ENCODE measurements at regions not wholly inside any gene's neighbourhood (a gene's known extent, or its start where the extent isn't known, plus 50 kb on each side); places are given as distances from the start of the nearest gene placed in this dataset.

- H3K27ac ChIP-seq (ENCODE audit: low read depth): no peak overlapping the region
- H3K4me1 ChIP-seq (ENCODE audit: insufficient read depth): no peaks in the 10 kb centered on the region
- no peaks in the 10 kb centered on the region for H3K36me3 ChIP-seq (ENCODE audit: insufficient read depth)
- 84% methylated on average over 6 of the region's 6 CpGs for WGBS
- H3K4me3 ChIP-seq (ENCODE audit: low read depth, low read length): no peak overlapping the region
- no peak for DNase-seq (ENCODE audit: extremely low spot score)
Observed at GRCh38 chr7:31228957-31229356, 111.6 kb downstream of the NEUROD6 start.

- no peaks in the 10 kb centered on the region for H3K4me1 ChIP-seq (ENCODE audit: insufficient read depth)
- 93% methylated on average over 1 of the region's 1 CpG for WGBS
Observed at GRCh38 chr7:31214751-31215150, 125.8 kb downstream of the NEUROD6 start.

DNA sequence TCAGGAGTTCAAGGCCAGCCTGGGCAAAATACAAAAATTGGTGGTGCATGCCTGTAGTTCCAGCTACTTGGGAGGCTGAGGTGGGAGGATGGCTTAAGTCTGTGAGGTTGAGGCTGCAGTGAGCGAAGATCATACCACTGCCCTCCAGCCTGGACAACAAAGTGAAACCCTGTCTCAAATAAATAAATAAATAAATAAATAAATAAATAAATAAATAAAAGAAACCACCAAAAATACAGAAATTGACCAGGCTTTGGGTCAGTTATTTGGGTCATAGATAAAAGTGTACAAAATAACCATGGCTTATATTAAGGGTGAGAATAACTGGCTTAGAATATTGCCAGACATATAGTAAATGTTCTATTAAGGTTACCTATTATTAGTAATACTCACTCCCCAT is 129.2 kb downstream of the NEUROD6 start:
- WGBS: 87% methylated on average over 1 of the region's 1 CpG
- H3K36me3 ChIP-seq (ENCODE audit: insufficient read depth): no peaks in the 10 kb centered on the region
- no peak for DNase-seq (ENCODE audit: extremely low spot score)
- H3K4me1 ChIP-seq (ENCODE audit: insufficient read depth): no peaks in the 10 kb centered on the region
- H3K4me3 ChIP-seq (ENCODE audit: low read depth, low read length): no peak overlapping the region
- H3K27ac ChIP-seq (ENCODE audit: low read depth): no peak overlapping the region

More at GRCh38 chr7:31214751-31215150, 125.8 kb downstream of the NEUROD6 start:
- H3K27ac ChIP-seq (ENCODE audit: low read depth): no peak overlapping the region
- DNase-seq (ENCODE audit: extremely low spot score): no peak
- no peaks in the 10 kb centered on the region for H3K36me3 ChIP-seq (ENCODE audit: insufficient read depth)
- no peak overlapping the region for H3K4me3 ChIP-seq (ENCODE audit: low read depth, low read length)

GRCh38 chr7:31204071-31204470 is 136.5 kb downstream of the NEUROD6 start:
- 48% methylated on average over 2 of the region's 2 CpGs for WGBS
- no peak overlapping the region for H3K27ac ChIP-seq (ENCODE audit: low read depth)
- H3K4me1 ChIP-seq (ENCODE audit: insufficient read depth): no peaks in the 10 kb centered on the region
- no peak overlapping the region for H3K4me3 ChIP-seq (ENCODE audit: low read depth, low read length)
- no peaks in the 10 kb centered on the region for H3K36me3 ChIP-seq (ENCODE audit: insufficient read depth)
- DNase-seq (ENCODE audit: extremely low spot score): no peak

- 60% methylated on average over 2 of the region's 2 CpGs for WGBS
- H3K4me1 ChIP-seq (ENCODE audit: insufficient read depth): no peaks in the 10 kb centered on the region
Observed at GRCh38 chr7:31203551-31203950, 137.0 kb downstream of the NEUROD6 start.

DNA sequence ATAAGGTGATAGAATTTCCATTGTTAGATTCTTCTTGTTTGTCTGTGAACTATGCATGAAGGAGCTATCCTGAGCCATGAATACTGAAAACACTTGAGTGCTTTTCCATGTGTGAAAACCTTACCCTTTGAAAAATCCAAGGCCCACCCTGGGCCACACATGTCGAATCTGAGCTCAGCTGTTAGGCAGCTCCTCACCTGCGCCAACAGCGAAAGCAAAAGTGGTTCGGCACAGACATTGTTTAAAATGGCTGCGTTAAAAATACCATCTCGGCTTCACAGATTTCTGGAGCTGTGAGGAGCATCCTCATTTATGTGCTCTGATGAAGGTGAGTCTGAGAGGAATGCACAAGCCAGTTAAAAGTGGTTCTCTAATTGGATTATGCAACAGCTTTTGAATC is 137.7 kb downstream of the NEUROD6 start:
- H3K27ac ChIP-seq (ENCODE audit: low read depth): no peak overlapping the region
- H3K4me3 ChIP-seq (ENCODE audit: low read depth, low read length): no peak overlapping the region
- no peaks in the 10 kb centered on the region for H3K4me1 ChIP-seq (ENCODE audit: insufficient read depth)
- H3K36me3 ChIP-seq (ENCODE audit: insufficient read depth): no peaks in the 10 kb centered on the region
- WGBS: 86% methylated on average over 6 of the region's 6 CpGs
- no peak for DNase-seq (ENCODE audit: extremely low spot score)

More at GRCh38 chr7:31203551-31203950, 137.0 kb downstream of the NEUROD6 start:
- Histone ChIP-seq H3K4me3 (ENCODE audit: low read depth, low read length) (no peak overlapping the region), H3K27ac (ENCODE audit: low read depth) (no peak overlapping the region), H3K36me3 (ENCODE audit: insufficient read depth) (no peaks in the 10 kb centered on the region)
- DNase-seq (ENCODE audit: extremely low spot score): no peak

- Histone ChIP-seq H3K36me3 (ENCODE audit: insufficient read depth) (no peaks in the 10 kb centered on the region), H3K27ac (ENCODE audit: low read depth) (no peak overlapping the region), H3K4me1 (ENCODE audit: insufficient read depth) (no peaks in the 10 kb centered on the region), H3K4me3 (ENCODE audit: low read depth, low read length) (no peak overlapping the region)
- 2% methylated on average over 27 of the region's 27 CpGs for WGBS
- DNase-seq (ENCODE audit: extremely low spot score): peak; percentile 31
Observed at GRCh38 chr7:31192986-31193385, 140.9 kb downstream of the ADCYAP1R1 start.

DNA sequence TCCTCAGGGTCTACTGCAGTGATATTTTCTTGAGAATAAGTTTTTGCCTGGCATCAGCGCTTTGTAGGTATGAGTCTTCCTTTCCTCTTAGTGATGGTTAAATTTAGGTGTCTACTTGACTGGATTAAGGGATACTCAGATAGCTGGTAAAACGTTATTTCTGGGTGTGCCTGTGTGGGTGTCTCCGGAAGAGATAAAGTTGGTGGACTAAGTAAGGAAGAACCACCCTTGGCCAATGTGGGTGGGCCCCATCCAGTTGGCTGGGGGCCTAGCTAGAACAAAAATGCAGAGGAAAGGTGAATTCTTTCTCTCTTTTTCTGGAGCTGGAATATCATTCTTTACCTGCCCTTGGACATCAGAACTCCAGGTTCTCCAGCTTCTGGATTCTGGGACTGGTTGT is 138.8 kb downstream of the ADCYAP1R1 start:
- Histone ChIP-seq H3K36me3 (ENCODE audit: insufficient read depth) (no peaks in the 10 kb centered on the region), H3K4me3 (ENCODE audit: low read depth, low read length) (no peak overlapping the region), H3K27ac (ENCODE audit: low read depth) (no peak overlapping the region), H3K4me1 (ENCODE audit: insufficient read depth) (no peaks in the 10 kb centered on the region)
- DNase-seq (ENCODE audit: extremely low spot score): no peak
- WGBS: 68% methylated on average over 3 of the region's 3 CpGs

DNA sequence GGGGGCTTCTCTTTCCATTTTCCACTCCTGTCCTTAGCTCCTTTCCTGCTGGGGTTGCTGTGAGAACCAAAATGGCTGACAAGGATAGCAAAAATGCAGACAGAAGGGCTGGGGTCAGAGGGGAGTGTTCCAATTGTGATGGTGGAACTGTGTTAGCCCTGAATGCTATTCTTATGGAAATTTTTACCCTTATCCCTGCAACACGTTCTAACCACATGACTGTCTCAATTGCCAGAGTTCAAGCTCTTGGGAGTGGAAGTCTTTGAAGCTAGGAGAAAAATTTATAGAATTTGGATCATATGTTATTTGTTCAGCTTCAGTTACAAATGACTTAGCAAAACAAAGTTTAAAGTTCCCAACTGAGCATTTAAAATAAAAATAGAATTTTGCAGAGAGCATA is 134.1 kb downstream of the ADCYAP1R1 start:
- WGBS: 12% methylated on average over 1 of the region's 1 CpG
- no peaks in the 10 kb centered on the region for H3K36me3 ChIP-seq (ENCODE audit: insufficient read depth)
- H3K4me3 ChIP-seq (ENCODE audit: low read depth, low read length): no peak overlapping the region
- no peak for DNase-seq (ENCODE audit: extremely low spot score)
- no peak overlapping the region for H3K27ac ChIP-seq (ENCODE audit: low read depth)
- no peaks in the 10 kb centered on the region for H3K4me1 ChIP-seq (ENCODE audit: insufficient read depth)

GRCh38 chr7:31175672-31176071 is 123.6 kb downstream of the ADCYAP1R1 start:
- no peak for DNase-seq (ENCODE audit: extremely low spot score)
- H3K27ac ChIP-seq (ENCODE audit: low read depth): no peak overlapping the region
- no peaks in the 10 kb centered on the region for H3K36me3 ChIP-seq (ENCODE audit: insufficient read depth)
- H3K4me1 ChIP-seq (ENCODE audit: insufficient read depth): no peaks in the 10 kb centered on the region
- no peak overlapping the region for H3K4me3 ChIP-seq (ENCODE audit: low read depth, low read length)
- 77% methylated on average over 3 of the region's 3 CpGs for WGBS

DNA sequence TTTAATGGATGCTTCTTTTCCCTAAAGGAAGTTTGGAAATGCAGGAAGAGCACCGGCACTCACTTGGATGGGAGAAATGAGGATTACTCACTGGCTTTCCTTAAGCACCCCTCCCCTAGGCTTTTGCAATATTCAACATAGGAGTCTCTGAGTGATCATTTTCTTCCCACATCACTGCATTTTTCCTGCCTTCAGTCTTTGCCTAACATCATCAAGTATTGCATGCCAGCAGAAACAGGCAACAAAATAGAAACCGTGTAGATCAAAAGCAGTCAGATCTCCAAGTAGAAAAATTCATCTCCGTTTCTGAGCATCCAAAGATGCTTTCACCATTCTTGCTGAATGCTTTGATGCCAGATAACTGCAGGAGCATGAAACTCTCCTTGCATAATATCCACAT is 119.9 kb downstream of the ADCYAP1R1 start:
- Histone ChIP-seq H3K4me3 (ENCODE audit: low read depth, low read length) (no peak overlapping the region), H3K36me3 (ENCODE audit: insufficient read depth) (no peaks in the 10 kb centered on the region), H3K4me1 (ENCODE audit: insufficient read depth) (no peaks in the 10 kb centered on the region), H3K27ac (ENCODE audit: low read depth) (no peak overlapping the region)
- WGBS: 60% methylated on average over 3 of the region's 3 CpGs
- DNase-seq (ENCODE audit: extremely low spot score): no peak

GRCh38 chr7:31171216-31171785 is 119.2 kb downstream of the ADCYAP1R1 start:
- no peak overlapping the region for H3K27ac ChIP-seq (ENCODE audit: low read depth)
- WGBS: 78% methylated on average over 9 of the region's 9 CpGs
- H3K4me3 ChIP-seq (ENCODE audit: low read depth, low read length): no peak overlapping the region
- no peak for DNase-seq (ENCODE audit: extremely low spot score)
- no peaks in the 10 kb centered on the region for H3K36me3 ChIP-seq (ENCODE audit: insufficient read depth)
- H3K4me1 ChIP-seq (ENCODE audit: insufficient read depth): no peaks in the 10 kb centered on the region

Measured in urinary bladder (tissue), 3 donors.